ENCODE measurements at regions not wholly inside any gene's neighbourhood (a gene's known extent, or its start where the extent isn't known, plus 50 kb on each side); places are given as distances from the start of the nearest gene placed in this dataset.
A peak's percentile ranks its signal among the peaks of the same experiment; 100 is the strongest.

GRCh38 chr3:187931770-187932278, 186.6 kb upstream of the BCL6 start:
- no peak for DNase-seq

GRCh38 chr3:187932530-187932929, 187.3 kb upstream of the BCL6 start:
- no peak for DNase-seq

- DNase-seq, result peak; percentile 83
Measured at GRCh38 chr3:187935623-187936156, 190.4 kb upstream of the BCL6 start.

- no peak for DNase-seq
Measured at GRCh38 chr3:187936676-187937075, 191.4 kb upstream of the BCL6 start.

GRCh38 chr3:187939891-187940290, 194.6 kb upstream of the BCL6 start:
- DNase-seq, result no peak

- DNase-seq, result no peak
Measured at GRCh38 chr3:187941135-187941847, 196.0 kb upstream of the BCL6 start.

GRCh38 chr3:187941848-187942194, 196.6 kb upstream of the BCL6 start:
- no peak for DNase-seq

GRCh38 chr3:187942658-187943241, 197.5 kb upstream of the BCL6 start:
- DNase-seq, result no peak

- no peak for DNase-seq
Measured at GRCh38 chr3:187943677-187944389, 198.6 kb upstream of the BCL6 start.

GRCh38 chr3:187944390-187945179, 199.3 kb upstream of the BCL6 start:
- peak; percentile 27 for DNase-seq

GRCh38 chr3:187945374-187945773, 200.1 kb upstream of the BCL6 start:
- no peak for DNase-seq

- no peak for DNase-seq
Measured at GRCh38 chr3:187946163-187946691, 201.0 kb upstream of the BCL6 start.

- DNase-seq, result no peak
Measured at GRCh38 chr3:187946981-187947380, 201.7 kb upstream of the BCL6 start.

- DNase-seq, result no peak
Measured at GRCh38 chr3:187947927-187948682, 202.8 kb upstream of the BCL6 start.

- DNase-seq, result no peak
Measured at GRCh38 chr3:187949093-187949820, 204.0 kb upstream of the BCL6 start.

GRCh38 chr3:187950671-187951070, 203.3 kb upstream of the LPP start:
- DNase-seq, result no peak

- no peak for DNase-seq
Measured at GRCh38 chr3:187951452-187952190, 202.3 kb upstream of the LPP start.

- no peak for DNase-seq
Measured at GRCh38 chr3:187952849-187953248, 201.1 kb upstream of the LPP start.

- DNase-seq, result no peak
Measured at GRCh38 chr3:187954516-187954872, 199.5 kb upstream of the LPP start.

GRCh38 chr3:187954873-187955586, 198.9 kb upstream of the LPP start:
- no peak for DNase-seq
